ENCODE measurements at regions not wholly inside any gene's neighbourhood (a gene's known extent, or its start where the extent isn't known, plus 50 kb on each side); places are given as distances from the start of the nearest gene placed in this dataset.

- DNase-seq (ENCODE audit: low read depth in 2 of 3, low spot score in 1 of 3): no peak
Observed at GRCh38 chr10:63735305-63735704, 214.1 kb downstream of the REEP3 start.

DNA sequence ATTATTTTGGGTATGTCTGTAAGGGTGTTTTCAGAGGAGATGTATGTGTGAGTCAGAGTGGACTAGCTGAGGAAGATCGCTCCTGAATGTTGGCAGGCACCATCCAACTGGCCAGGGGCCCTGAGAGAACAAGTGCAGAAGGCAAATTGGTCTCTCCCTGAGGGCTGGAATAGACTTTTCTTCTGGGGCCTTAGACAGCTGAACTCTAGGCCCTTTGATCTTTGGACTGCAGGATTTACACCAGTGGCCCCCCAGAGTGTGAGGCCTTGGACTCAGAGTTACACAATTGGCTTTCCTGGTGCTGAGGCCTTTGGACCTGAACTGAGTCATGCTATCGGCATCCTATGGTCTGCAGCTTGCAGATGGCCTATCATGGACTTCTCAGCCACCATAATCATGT is 217.2 kb downstream of the REEP3 start:
- no peak for DNase-seq (ENCODE audit: low read depth in 2 of 3, low spot score in 1 of 3)

DNA sequence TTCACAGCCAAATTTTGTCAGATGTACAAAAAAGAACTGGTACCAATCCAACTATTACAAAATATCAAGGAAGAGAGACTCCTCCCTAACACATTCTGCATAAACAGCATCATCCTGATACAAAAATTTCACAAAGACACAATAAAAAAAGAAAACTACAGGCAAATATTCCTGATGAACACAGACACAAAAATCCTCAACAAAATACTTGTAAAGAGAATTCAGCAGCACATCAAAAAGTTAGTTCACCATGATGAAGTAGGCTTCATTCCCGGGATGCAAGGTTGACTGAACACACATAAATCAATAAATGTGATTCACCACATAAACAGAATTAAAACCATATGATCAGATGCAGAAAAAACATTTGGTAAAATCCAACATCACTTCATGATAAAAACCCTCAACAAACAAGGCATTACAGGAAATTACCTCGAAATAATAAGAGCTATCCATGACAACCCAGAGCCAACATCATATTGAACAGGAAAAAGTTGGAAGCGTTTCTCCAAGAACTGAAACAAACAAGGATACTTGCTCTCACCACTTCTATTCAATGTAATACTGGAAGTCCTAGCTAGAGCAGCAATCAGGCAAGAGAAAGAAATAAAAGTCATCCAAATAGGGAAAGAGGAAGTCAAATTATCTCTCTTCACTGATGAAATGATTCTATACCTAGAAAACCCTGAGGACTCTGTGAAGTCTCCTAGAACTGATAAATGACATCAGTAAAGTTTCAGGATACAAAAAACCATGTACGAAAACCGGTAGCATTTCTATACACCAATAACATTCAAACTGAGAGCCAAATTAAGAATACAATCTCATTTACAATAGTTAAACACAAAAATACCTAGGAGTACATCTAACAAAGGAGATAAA is 223.1 kb downstream of the REEP3 start:
- no peak for DNase-seq (ENCODE audit: low read depth in 2 of 3, low spot score in 1 of 3)

GRCh38 chr10:63749915-63750314 is 228.7 kb downstream of the REEP3 start:
- no peak for DNase-seq (ENCODE audit: low read depth in 2 of 3, low spot score in 1 of 3)

- DNase-seq (ENCODE audit: low read depth in 2 of 3, low spot score in 1 of 3): no peak
Observed at GRCh38 chr10:63751836-63752235, 230.6 kb downstream of the REEP3 start.

DNA sequence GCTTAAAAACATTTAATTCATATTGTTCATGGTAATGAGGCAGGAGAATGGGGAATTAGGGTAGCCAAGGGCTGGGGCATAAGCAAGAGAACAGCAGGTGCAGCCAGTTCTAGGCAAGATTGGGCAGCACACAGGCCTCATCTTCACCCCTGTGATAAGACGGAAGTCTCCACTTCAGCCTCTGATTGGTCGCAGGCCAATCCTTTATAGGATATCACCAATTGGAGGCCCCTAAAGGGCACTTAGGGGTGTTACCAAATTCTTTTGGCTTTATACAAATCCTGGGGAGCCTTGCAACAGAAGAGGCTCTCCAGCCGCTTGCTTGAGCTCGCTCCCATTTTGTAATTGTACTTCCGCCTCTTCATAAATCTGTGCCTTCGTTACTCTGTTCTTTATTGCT is 231.1 kb downstream of the REEP3 start:
- no peak for DNase-seq (ENCODE audit: low read depth in 2 of 3, low spot score in 1 of 3)

- DNase-seq (ENCODE audit: low read depth in 2 of 3, low spot score in 1 of 3): no peak
Observed at GRCh38 chr10:63753808-63754207, 232.6 kb downstream of the REEP3 start.

DNA sequence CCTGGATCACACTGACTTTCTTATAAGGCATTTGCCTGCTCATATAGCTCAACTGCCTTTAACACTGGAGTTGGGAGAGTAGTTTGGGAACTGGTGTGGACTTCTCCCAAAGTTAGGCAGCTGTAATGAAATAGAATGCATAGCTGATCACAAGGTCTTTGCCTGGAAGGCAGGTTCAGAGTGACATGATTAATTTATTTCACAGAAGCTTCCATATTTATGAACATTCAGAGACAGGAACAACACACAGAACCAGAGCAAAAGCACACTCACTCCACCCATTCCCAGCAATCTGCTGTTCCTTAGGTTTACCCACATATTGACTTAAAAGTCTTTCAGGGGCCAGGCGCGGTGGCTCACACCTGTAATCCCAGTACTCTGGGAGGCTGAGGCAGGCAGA is 234.2 kb downstream of the REEP3 start:
- DNase-seq (ENCODE audit: low read depth in 2 of 3, low spot score in 1 of 3): no peak

DNA sequence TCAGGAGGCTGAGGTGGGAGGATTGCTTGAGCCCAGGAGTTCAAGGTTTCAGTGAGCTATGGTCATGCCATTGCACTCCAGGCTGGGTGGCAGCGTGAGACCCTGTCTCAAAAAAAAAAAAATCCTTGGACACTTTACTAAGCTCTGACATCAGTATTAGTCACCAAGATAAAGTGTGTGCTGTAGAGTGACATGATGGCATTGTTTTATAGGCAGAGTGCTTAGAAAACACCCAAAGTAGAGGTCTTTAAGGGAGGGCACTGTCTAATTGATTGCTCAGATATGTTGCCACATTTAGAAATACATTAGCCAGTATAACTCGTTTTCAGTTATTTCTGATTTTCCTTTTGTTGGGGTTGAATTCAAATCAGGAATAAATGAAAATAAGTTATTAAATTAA is 235.9 kb downstream of the REEP3 start:
- DNase-seq (ENCODE audit: low read depth in 2 of 3, low spot score in 1 of 3): no peak

- no peak for DNase-seq (ENCODE audit: low read depth in 2 of 3, low spot score in 1 of 3)
Observed at GRCh38 chr10:63758080-63758479, 236.9 kb downstream of the REEP3 start.

- no peak for DNase-seq (ENCODE audit: low read depth in 2 of 3, low spot score in 1 of 3)
Observed at GRCh38 chr10:63759335-63759734, 238.1 kb downstream of the REEP3 start.

GRCh38 chr10:63760034-63760707 is 239.0 kb downstream of the REEP3 start:
- no peak for DNase-seq (ENCODE audit: low read depth in 2 of 3, low spot score in 1 of 3)

- DNase-seq (ENCODE audit: low read depth in 2 of 3, low spot score in 1 of 3): no peak
Observed at GRCh38 chr10:63760708-63761047, 239.5 kb downstream of the REEP3 start.

DNA sequence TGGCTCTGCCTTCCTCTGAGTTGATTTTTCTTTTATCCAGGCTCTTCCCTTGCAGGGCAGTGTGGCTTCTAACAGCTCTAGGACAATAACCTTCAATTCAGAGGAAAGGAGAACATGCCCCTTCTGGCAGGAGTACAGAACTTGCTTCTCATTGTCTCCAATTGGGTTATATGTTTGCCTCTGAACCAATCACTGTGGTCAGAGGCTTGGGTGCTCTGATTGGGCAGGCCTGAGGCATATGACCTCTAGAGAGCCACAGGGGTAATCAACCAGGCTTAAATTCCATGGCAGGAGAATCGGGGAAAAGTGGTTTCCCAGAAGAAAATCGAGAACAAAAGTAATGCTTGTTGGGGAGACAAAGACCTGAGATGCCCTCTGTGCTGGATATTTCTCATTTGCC is 240.0 kb downstream of the REEP3 start:
- DNase-seq (ENCODE audit: low read depth in 2 of 3, low spot score in 1 of 3): no peak

GRCh38 chr10:63763744-63764143 is 242.5 kb downstream of the REEP3 start:
- DNase-seq (ENCODE audit: low read depth in 2 of 3, low spot score in 1 of 3): no peak

- DNase-seq (ENCODE audit: low read depth in 2 of 3, low spot score in 1 of 3): no peak
Observed at GRCh38 chr10:63765126-63765525, 243.9 kb downstream of the REEP3 start.

- no peak for DNase-seq (ENCODE audit: low read depth in 2 of 3, low spot score in 1 of 3)
Observed at GRCh38 chr10:63766745-63767137, 245.5 kb downstream of the REEP3 start.

- no peak for DNase-seq (ENCODE audit: low read depth in 2 of 3, low spot score in 1 of 3)
Observed at GRCh38 chr10:63767138-63767801, 246.1 kb downstream of the REEP3 start.

DNA sequence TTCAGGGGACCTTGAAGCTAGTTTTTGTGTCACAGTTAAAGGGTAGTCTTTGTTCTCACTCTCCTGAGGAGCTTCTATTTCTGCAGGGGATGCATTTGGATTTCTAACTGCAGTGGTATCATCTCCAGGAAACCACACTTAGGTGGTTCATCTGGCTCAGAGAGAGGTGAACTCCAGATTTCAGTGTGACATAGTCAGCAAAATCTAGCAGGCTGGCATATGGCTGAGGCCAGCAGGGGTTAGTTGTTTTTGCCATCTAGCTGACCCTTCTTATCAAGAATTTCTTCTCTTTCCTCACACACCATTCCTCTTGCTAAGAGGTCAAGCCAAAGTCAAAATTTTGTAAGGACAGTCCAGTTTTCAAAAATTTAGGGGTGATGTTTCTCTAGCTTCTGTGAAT is 248.2 kb downstream of the REEP3 start:
- no peak for DNase-seq (ENCODE audit: low read depth in 2 of 3, low spot score in 1 of 3)

DNA sequence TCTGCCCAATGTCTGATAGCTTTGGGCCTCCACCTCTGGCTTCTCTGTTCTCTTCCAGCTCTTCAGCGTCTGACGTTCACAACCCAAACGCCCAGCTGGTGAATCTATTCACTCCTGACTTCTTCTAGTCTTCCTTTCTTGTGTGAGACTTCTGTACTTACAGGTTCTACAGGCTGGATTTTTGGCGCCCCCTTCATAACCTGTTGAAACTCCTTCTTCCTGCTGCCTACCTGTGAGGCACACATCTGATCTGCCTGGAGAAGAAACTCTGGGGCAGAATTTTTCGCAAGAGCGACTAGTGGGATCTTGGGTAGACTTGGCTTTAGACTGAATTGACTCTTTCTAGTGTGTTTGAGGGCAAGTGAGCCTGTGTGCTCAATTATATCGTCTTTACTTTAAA is 249.3 kb downstream of the REEP3 start:
- DNase-seq (ENCODE audit: low read depth in 2 of 3, low spot score in 1 of 3): no peak

- DNase-seq (ENCODE audit: low read depth in 2 of 3, low spot score in 1 of 3): no peak
Observed at GRCh38 chr10:63772491-63772890, 251.3 kb downstream of the REEP3 start.

DNA sequence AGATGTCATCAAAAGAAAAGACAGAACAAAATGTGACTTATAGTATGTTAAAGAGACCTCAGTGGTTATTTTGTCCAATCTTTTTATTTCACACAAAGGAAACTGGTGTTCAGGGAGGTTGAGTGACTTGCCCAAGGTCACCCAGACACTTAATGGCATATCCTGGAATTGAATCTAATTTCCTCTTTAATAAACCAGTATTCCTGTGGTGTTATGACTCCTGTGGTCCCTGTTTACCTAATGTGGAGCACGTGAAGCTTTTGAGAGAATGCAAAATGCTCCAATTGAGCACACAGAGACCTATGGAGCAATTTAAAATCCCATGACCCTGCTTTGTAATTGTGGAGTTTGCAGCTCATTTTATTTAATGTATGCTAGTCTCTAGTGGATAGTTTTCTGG is 251.9 kb downstream of the REEP3 start:
- DNase-seq (ENCODE audit: low read depth in 2 of 3, low spot score in 1 of 3): no peak
